Fibroblast of lung (primary cell): ENCODE measurements at regions not wholly inside any gene's neighbourhood (a gene's known extent, or its start where the extent isn't known, plus 50 kb on each side); places are given as distances from the start of the nearest gene placed in this dataset.
A peak's percentile ranks its signal among the peaks of the same experiment; 100 is the strongest.

Experiments
- DNase-seq, 2 donors: peaks; one replicate each; pipeline versions ENCODE4 v3.0.0 to v3.0.0-alpha.2; 2010; ENCODE audit warnings: low read depth in 2 of 2
- H2AFZ ChIP-seq: 2 replicates; pipeline ENCODE4 v1.5.1; 2012; ENCODE audit warnings: low read length, control low read depth, inconsistent platforms
- H3K27ac ChIP-seq: 2 replicates; pipeline ENCODE4 v1.5.1; 2011; ENCODE audit warnings: low read length, control low read depth; ENCODE audit not compliant: insufficient read depth
- H3K27me3 ChIP-seq: 2 replicates; pipeline ENCODE4 v1.5.1; 2011; ENCODE audit warnings: mild to moderate bottlenecking, low read length; ENCODE audit not compliant: control insufficient read depth, insufficient read depth
- H3K36me3 ChIP-seq: 2 replicates; pipeline ENCODE4 v1.5.1; 2011; ENCODE audit warnings: low read length; ENCODE audit not compliant: control insufficient read depth, insufficient read depth
- H3K4me1 ChIP-seq: 2 replicates; pipeline ENCODE4 v1.5.1; 2011; ENCODE audit warnings: low read length; ENCODE audit not compliant: control insufficient read depth, insufficient read depth; ENCODE audit errors: extremely low read depth
- H3K4me2 ChIP-seq: 2 replicates; pipeline ENCODE4 v1.5.1; 2011; ENCODE audit warnings: low read length, control low read depth; ENCODE audit not compliant: insufficient read depth; ENCODE audit errors: extremely low read depth
- H3K4me3 ChIP-seq, 4 experiments: fragments of 200-600 bp in 1 of 4; sonication (generic) in 1 of 4; replicated peaks in 1 of 4; 2 replicates each; pipeline ENCODE4 v1.5.1; 2011 to 2016; ENCODE audit warnings: low read length in 4 of 4, low read depth in 3 of 4, mild to moderate bottlenecking in 3 of 4, control low read depth in 2 of 4, inconsistent platforms in 1 of 4, mixed read lengths in 1 of 4; ENCODE audit not compliant: insufficient read depth in 1 of 4; ENCODE audit errors: control extremely low read depth in 1 of 4
- H3K79me2 ChIP-seq: 2 replicates; pipeline ENCODE4 v1.5.1; 2012; ENCODE audit warnings: mild to moderate bottlenecking, low read length, inconsistent platforms; ENCODE audit not compliant: control insufficient read depth, insufficient read depth
- H3K9ac ChIP-seq: 2 replicates; pipeline ENCODE4 v1.5.1; 2011; ENCODE audit warnings: mild to moderate bottlenecking, low read length, control low read depth; ENCODE audit not compliant: insufficient read depth
- H3K9me3 ChIP-seq: 2 replicates; pipeline ENCODE4 v1.5.1; 2012; ENCODE audit warnings: low read depth, low read length; ENCODE audit not compliant: control insufficient read depth, insufficient read depth
- H4K20me1 ChIP-seq: 2 replicates; pipeline ENCODE4 v1.5.1; 2011; ENCODE audit warnings: low read length; ENCODE audit not compliant: control insufficient read depth, insufficient read depth; ENCODE audit errors: extremely low read depth
- EZH2 ChIP-seq: IDR thresholded peaks from 2 replicates; pipeline ENCODE4 v1.5.1; 2012; ENCODE audit warnings: low read length, control low read depth, mild to moderate bottlenecking; ENCODE audit errors: missing control alignments
- TF ChIP-seq, protein P1 (sequence below), 2 donors: IDR thresholded peaks in 1 of 2; conservative IDR thresholded peaks in 1 of 2; 1 replicate in 1 of 2; 2 replicates in 1 of 2; pipeline ENCODE4 v1.5.1; 2011 to 2012; ENCODE audit warnings: low read length in 2 of 2, control low read depth in 1 of 2, inconsistent platforms in 1 of 2, low read depth in 1 of 2, mild to moderate bottlenecking in 1 of 2

- no peaks in the 10 kb centered on the region for H4K20me1 ChIP-seq
- H2AFZ ChIP-seq, result no peak overlapping the region
- no peaks in the 10 kb centered on the region for H3K27me3 ChIP-seq
- H3K4me2 ChIP-seq, result no peak overlapping the region
- H3K9ac ChIP-seq, result no peak overlapping the region
- no peak overlapping the region for H3K4me3 ChIP-seq
- no peaks in the 10 kb centered on the region for H3K36me3 ChIP-seq
- no peak overlapping the region for H3K27ac ChIP-seq
- TF ChIP-seq, protein P1, sequence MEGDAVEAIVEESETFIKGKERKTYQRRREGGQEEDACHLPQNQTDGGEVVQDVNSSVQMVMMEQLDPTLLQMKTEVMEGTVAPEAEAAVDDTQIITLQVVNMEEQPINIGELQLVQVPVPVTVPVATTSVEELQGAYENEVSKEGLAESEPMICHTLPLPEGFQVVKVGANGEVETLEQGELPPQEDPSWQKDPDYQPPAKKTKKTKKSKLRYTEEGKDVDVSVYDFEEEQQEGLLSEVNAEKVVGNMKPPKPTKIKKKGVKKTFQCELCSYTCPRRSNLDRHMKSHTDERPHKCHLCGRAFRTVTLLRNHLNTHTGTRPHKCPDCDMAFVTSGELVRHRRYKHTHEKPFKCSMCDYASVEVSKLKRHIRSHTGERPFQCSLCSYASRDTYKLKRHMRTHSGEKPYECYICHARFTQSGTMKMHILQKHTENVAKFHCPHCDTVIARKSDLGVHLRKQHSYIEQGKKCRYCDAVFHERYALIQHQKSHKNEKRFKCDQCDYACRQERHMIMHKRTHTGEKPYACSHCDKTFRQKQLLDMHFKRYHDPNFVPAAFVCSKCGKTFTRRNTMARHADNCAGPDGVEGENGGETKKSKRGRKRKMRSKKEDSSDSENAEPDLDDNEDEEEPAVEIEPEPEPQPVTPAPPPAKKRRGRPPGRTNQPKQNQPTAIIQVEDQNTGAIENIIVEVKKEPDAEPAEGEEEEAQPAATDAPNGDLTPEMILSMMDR (conservative IDR thresholded peaks at IDR 0.05 in 1 of 2, IDR thresholded peaks at IDR 0.05 in 1 of 2; ENCODE audit: low read depth in 1 of 2, low read length in 2 of 2), result no peak
- TF ChIP-seq EZH2, result no peak
- no peaks in the 10 kb centered on the region for H3K79me2 ChIP-seq
- H3K4me1 ChIP-seq, result no peaks in the 10 kb centered on the region
- no peak for DNase-seq
- H3K9me3 ChIP-seq, result no peaks in the 10 kb centered on the region
Observed at GRCh38 chr3:105006164-105006563, 360.5 kb upstream of the ALCAM start.

DNA sequence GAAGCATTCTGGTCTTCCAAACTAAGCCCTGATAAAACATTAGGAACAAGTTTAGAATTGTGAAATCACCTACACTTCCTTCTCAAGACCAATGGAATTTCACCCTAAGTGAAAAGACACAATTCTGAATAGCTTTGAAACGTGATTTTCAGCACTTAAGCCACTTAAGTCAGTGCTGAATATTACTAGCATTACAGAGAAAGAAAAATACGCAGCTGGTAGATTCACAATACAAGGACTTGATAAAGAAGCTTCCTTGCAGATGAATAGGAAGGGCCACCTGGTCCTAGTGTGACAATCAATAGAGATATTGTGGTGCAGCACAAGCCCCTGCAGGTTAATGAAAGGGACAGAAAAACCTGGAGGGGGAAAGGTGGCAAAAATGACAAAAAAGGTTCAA is 353.1 kb upstream of the ALCAM start:
- Histone ChIP-seq H3K27me3 (no peaks in the 10 kb centered on the region), H3K9ac (no peak overlapping the region), H2AFZ (no peak overlapping the region), H3K4me1 (no peaks in the 10 kb centered on the region), H4K20me1 (no peaks in the 10 kb centered on the region), H3K9me3 (no peaks in the 10 kb centered on the region), H3K4me3 (no peak overlapping the region), H3K4me2 (no peak overlapping the region), H3K27ac (no peak overlapping the region), H3K79me2 (no peaks in the 10 kb centered on the region), H3K36me3 (no peaks in the 10 kb centered on the region)
- DNase-seq, result no peak
- no peak for TF ChIP-seq EZH2
- TF ChIP-seq, protein P1 (conservative IDR thresholded peaks at IDR 0.05 in 1 of 2, IDR thresholded peaks at IDR 0.05 in 1 of 2; ENCODE audit: low read depth in 1 of 2, low read length in 2 of 2), result no peak

DNA sequence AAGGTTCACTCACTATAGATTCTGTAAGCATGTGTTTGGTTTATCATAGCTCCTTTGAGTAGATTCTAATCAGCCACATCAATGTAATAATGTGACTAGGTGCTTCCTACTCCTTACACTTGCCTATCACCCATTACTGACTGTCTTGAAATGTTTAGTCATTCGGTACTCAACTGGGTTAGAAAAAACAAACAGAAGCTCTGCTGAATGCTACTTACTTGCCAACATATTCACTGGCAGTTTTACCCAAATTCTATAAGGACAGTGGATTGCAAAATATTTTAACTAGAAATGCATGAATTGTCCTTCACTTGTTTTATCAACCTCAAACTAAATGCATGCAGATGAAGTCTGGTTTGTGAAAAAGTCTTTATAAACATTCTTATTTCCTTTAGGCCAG is 352.1 kb upstream of the ALCAM start:
- H4K20me1 ChIP-seq, result no peaks in the 10 kb centered on the region
- no peaks in the 10 kb centered on the region for H3K9me3 ChIP-seq
- no peaks in the 10 kb centered on the region for H3K36me3 ChIP-seq
- TF ChIP-seq, protein P1 (conservative IDR thresholded peaks at IDR 0.05 in 1 of 2, IDR thresholded peaks at IDR 0.05 in 1 of 2; ENCODE audit: low read depth in 1 of 2, low read length in 2 of 2), result no peak
- no peak for TF ChIP-seq EZH2
- no peak overlapping the region for H2AFZ ChIP-seq
- H3K4me1 ChIP-seq, result no peaks in the 10 kb centered on the region
- no peak overlapping the region for H3K27ac ChIP-seq
- DNase-seq, result peak; percentile 27 to 35
- no peak overlapping the region for H3K4me3 ChIP-seq
- no peaks in the 10 kb centered on the region for H3K27me3 ChIP-seq
- H3K79me2 ChIP-seq, result no peaks in the 10 kb centered on the region
- no peak overlapping the region for H3K4me2 ChIP-seq
- no peak overlapping the region for H3K9ac ChIP-seq
